Kidney epithelial cell (primary cell): ENCODE measurements at regions not wholly inside any gene's neighbourhood (a gene's known extent, or its start where the extent isn't known, plus 50 kb on each side); places are given as distances from the start of the nearest gene placed in this dataset.

Experiments used
- DNase-seq: peaks from one replicate; pipeline ENCODE4 v3.0.0-alpha.2; 2010; ENCODE audit warnings: low read depth
- H3K27me3 ChIP-seq: 2 replicates; pipeline ENCODE4 v1.6.0; 2011; ENCODE audit warnings: low read length; ENCODE audit not compliant: control insufficient read depth, insufficient read depth
- H3K36me3 ChIP-seq: 2 replicates; pipeline ENCODE4 v1.5.1; 2011; ENCODE audit warnings: low read length; ENCODE audit not compliant: control insufficient read depth, insufficient read depth
- H3K4me3 ChIP-seq: 2 replicates; pipeline ENCODE4 v1.5.1; 2011; ENCODE audit warnings: low read depth, mild to moderate bottlenecking, control low read depth, low read length
- CTCF ChIP-seq: IDR thresholded peaks from 2 replicates; pipeline ENCODE4 v1.5.1; 2011; ENCODE audit warnings: mild to moderate bottlenecking, moderate library complexity, low read length, control low read depth, inconsistent platforms; ENCODE audit not compliant: insufficient read depth, poor library complexity, severe bottlenecking

GRCh38 chr1:8169364-8170058 lies 143.4 kb upstream of the ERRFI1 start:
- no peak for TF ChIP-seq CTCF
- DNase-seq, result peak; percentile 83
- H3K27me3 ChIP-seq, result no peaks in the 10 kb centered on the region

GRCh38 chr1:8167936-8168335 lies 141.8 kb upstream of the ERRFI1 start:
- Histone ChIP-seq H3K36me3 (no peaks in the 10 kb centered on the region), H3K27me3 (no peaks in the 10 kb centered on the region), H3K4me3 (no peak overlapping the region)
- no peak for TF ChIP-seq CTCF
- no peak for DNase-seq

More at GRCh38 chr1:8169364-8170058, 143.4 kb upstream of the ERRFI1 start:
- H3K36me3 ChIP-seq, result no peaks in the 10 kb centered on the region
- no peak overlapping the region for H3K4me3 ChIP-seq

GRCh38 chr1:8166406-8166805 lies 140.3 kb upstream of the ERRFI1 start:
- Histone ChIP-seq H3K36me3 (no peaks in the 10 kb centered on the region), H3K27me3 (no peaks in the 10 kb centered on the region), H3K4me3 (no peak overlapping the region)
- no peak for DNase-seq
- TF ChIP-seq CTCF, result no peak

GRCh38 chr1:8165595-8166360 lies 139.7 kb upstream of the ERRFI1 start:
- DNase-seq, result no peak
- Histone ChIP-seq H3K27me3 (no peaks in the 10 kb centered on the region), H3K4me3 (no peak overlapping the region), H3K36me3 (no peaks in the 10 kb centered on the region)
- peak; percentile 14 for TF ChIP-seq CTCF

GRCh38 chr1:8164670-8165069 lies 138.6 kb upstream of the ERRFI1 start:
- DNase-seq, result no peak
- Histone ChIP-seq H3K4me3 (no peak overlapping the region), H3K27me3 (no peaks in the 10 kb centered on the region), H3K36me3 (no peaks in the 10 kb centered on the region)
- no peak for TF ChIP-seq CTCF
